H1 (cell line): ENCODE measurements at regions not wholly inside any gene's neighbourhood (a gene's known extent, or its start where the extent isn't known, plus 50 kb on each side); places are given as distances from the start of the nearest gene placed in this dataset.

Experiments used
- CHD1 ChIP-seq: IDR thresholded peaks from 2 replicates; pipeline ENCODE4 v1.6.1; 2012; ENCODE audit warnings: low read depth, low read length, improper control_type of control experiment
- JUND ChIP-seq: IDR thresholded peaks from 2 replicates; pipeline ENCODE4 v1.6.1; 2011; ENCODE audit warnings: mild to moderate bottlenecking, improper control_type of control experiment, low read length
- POU5F1 ChIP-seq: IDR thresholded peaks from 2 replicates; pipeline ENCODE4 v1.6.1; 2011; ENCODE audit warnings: low read depth, mild to moderate bottlenecking, low read length, moderate library complexity
- SIN3A ChIP-seq, 2 experiments: IDR thresholded peaks in 1 of 2; conservative IDR thresholded peaks in 1 of 2; 2 replicates each; pipeline ENCODE4 v1.6.1; 2011 to 2012; ENCODE audit warnings: low read length in 2 of 2, improper control_type of control experiment in 1 of 2, low read depth in 1 of 2, mild to moderate bottlenecking in 1 of 2
- TF ChIP-seq, protein P1 (sequence below): fragments of 300-600 bp; sonication (generic); IDR thresholded peaks from 2 replicates; pipeline ENCODE4 v1.7.1; 2012; ENCODE audit warnings: low read length, moderate library complexity, mild to moderate bottlenecking, inconsistent platforms; ENCODE audit not compliant: insufficient replicate concordance

GRCh38 chr5:67253911-67254310, 57.3 kb upstream of the CD180 start (continued):
- TF ChIP-seq, protein P1, sequence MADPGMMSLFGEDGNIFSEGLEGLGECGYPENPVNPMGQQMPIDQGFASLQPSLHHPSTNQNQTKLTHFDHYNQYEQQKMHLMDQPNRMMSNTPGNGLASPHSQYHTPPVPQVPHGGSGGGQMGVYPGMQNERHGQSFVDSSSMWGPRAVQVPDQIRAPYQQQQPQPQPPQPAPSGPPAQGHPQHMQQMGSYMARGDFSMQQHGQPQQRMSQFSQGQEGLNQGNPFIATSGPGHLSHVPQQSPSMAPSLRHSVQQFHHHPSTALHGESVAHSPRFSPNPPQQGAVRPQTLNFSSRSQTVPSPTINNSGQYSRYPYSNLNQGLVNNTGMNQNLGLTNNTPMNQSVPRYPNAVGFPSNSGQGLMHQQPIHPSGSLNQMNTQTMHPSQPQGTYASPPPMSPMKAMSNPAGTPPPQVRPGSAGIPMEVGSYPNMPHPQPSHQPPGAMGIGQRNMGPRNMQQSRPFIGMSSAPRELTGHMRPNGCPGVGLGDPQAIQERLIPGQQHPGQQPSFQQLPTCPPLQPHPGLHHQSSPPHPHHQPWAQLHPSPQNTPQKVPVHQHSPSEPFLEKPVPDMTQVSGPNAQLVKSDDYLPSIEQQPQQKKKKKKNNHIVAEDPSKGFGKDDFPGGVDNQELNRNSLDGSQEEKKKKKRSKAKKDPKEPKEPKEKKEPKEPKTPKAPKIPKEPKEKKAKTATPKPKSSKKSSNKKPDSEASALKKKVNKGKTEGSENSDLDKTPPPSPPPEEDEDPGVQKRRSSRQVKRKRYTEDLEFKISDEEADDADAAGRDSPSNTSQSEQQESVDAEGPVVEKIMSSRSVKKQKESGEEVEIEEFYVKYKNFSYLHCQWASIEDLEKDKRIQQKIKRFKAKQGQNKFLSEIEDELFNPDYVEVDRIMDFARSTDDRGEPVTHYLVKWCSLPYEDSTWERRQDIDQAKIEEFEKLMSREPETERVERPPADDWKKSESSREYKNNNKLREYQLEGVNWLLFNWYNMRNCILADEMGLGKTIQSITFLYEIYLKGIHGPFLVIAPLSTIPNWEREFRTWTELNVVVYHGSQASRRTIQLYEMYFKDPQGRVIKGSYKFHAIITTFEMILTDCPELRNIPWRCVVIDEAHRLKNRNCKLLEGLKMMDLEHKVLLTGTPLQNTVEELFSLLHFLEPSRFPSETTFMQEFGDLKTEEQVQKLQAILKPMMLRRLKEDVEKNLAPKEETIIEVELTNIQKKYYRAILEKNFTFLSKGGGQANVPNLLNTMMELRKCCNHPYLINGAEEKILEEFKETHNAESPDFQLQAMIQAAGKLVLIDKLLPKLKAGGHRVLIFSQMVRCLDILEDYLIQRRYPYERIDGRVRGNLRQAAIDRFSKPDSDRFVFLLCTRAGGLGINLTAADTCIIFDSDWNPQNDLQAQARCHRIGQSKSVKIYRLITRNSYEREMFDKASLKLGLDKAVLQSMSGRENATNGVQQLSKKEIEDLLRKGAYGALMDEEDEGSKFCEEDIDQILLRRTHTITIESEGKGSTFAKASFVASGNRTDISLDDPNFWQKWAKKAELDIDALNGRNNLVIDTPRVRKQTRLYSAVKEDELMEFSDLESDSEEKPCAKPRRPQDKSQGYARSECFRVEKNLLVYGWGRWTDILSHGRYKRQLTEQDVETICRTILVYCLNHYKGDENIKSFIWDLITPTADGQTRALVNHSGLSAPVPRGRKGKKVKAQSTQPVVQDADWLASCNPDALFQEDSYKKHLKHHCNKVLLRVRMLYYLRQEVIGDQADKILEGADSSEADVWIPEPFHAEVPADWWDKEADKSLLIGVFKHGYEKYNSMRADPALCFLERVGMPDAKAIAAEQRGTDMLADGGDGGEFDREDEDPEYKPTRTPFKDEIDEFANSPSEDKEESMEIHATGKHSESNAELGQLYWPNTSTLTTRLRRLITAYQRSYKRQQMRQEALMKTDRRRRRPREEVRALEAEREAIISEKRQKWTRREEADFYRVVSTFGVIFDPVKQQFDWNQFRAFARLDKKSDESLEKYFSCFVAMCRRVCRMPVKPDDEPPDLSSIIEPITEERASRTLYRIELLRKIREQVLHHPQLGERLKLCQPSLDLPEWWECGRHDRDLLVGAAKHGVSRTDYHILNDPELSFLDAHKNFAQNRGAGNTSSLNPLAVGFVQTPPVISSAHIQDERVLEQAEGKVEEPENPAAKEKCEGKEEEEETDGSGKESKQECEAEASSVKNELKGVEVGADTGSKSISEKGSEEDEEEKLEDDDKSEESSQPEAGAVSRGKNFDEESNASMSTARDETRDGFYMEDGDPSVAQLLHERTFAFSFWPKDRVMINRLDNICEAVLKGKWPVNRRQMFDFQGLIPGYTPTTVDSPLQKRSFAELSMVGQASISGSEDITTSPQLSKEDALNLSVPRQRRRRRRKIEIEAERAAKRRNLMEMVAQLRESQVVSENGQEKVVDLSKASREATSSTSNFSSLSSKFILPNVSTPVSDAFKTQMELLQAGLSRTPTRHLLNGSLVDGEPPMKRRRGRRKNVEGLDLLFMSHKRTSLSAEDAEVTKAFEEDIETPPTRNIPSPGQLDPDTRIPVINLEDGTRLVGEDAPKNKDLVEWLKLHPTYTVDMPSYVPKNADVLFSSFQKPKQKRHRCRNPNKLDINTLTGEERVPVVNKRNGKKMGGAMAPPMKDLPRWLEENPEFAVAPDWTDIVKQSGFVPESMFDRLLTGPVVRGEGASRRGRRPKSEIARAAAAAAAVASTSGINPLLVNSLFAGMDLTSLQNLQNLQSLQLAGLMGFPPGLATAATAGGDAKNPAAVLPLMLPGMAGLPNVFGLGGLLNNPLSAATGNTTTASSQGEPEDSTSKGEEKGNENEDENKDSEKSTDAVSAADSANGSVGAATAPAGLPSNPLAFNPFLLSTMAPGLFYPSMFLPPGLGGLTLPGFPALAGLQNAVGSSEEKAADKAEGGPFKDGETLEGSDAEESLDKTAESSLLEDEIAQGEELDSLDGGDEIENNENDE = no peak
- TF ChIP-seq JUND (no peak), CHD1 (no peak), POU5F1 (no peak), SIN3A (conservative IDR thresholded peaks at IDR 0.05 in 1 of 2, IDR thresholded peaks at IDR 0.05 in 1 of 2; ENCODE audit: low read depth in 1 of 2, low read length in 2 of 2) (no peak)
